HEK293T (cell line): ENCODE measurements at regions not wholly inside any gene's neighbourhood (a gene's known extent, or its start where the extent isn't known, plus 50 kb on each side); places are given as distances from the start of the nearest gene placed in this dataset.

Source experiments
- ARNT ChIP-seq: fragments of 450-650 bp; IDR thresholded peaks from 2 replicates; pipeline ENCODE4 v1.6.1; 2017; ENCODE audit warnings: mild to moderate bottlenecking
- BHLHE40 ChIP-seq: fragments of 450-650 bp; IDR thresholded peaks from 2 replicates; pipeline ENCODE4 v1.6.1; 2016; ENCODE audit warnings: mild to moderate bottlenecking, moderate library complexity, borderline replicate concordance
- CTBP1 ChIP-seq: fragments of 450-650 bp; IDR thresholded peaks from 2 replicates; pipeline ENCODE4 v1.6.1; 2016; ENCODE audit warnings: borderline replicate concordance
- HDGF ChIP-seq: fragments of 450-650 bp; IDR thresholded peaks from 2 replicates; pipeline ENCODE4 v1.6.1; 2017; ENCODE audit warnings: antibody characterized with exemption, borderline replicate concordance
- L3MBTL2 ChIP-seq: fragments of 450-650 bp; conservative IDR thresholded peaks from 2 replicates; pipeline ENCODE4 v1.6.1; 2016; ENCODE audit warnings: mild to moderate bottlenecking
- NFRKB ChIP-seq: fragments of 450-650 bp; IDR thresholded peaks from 2 replicates; pipeline ENCODE4 v1.6.1; 2016; ENCODE audit warnings: mild to moderate bottlenecking, moderate library complexity
- SP1 ChIP-seq: fragments of 450-650 bp; IDR thresholded peaks from 2 replicates; pipeline ENCODE4 v1.6.1; 2017
- SUZ12 ChIP-seq: fragments of 450-650 bp; IDR thresholded peaks from 2 replicates; pipeline ENCODE4 v1.6.1; 2016; ENCODE audit warnings: mild to moderate bottlenecking
- TARDBP ChIP-seq: fragments of 450-650 bp; IDR thresholded peaks from 2 replicates; pipeline ENCODE4 v1.6.1; 2016
- ZNF384 ChIP-seq: fragments of 450-650 bp; IDR thresholded peaks from 2 replicates; pipeline ENCODE4 v1.6.1; 2016

- no peak for TF ChIP-seq ZNF384
- TF ChIP-seq HDGF = no peak
- TF ChIP-seq CTBP1 = no peak
- no peak for TF ChIP-seq TARDBP
- TF ChIP-seq NFRKB = no peak
- TF ChIP-seq ARNT = no peak
- TF ChIP-seq SP1 = no peak
- TF ChIP-seq SUZ12 = no peak
- TF ChIP-seq BHLHE40 = no peak
- TF ChIP-seq L3MBTL2 = no peak
Observed at GRCh38 chr4:35238793-35239192, 1005.5 kb downstream of the ARAP2 start.
